GM23338 (cell line): ENCODE measurements at regions not wholly inside any gene's neighbourhood (a gene's known extent, or its start where the extent isn't known, plus 50 kb on each side); places are given as distances from the start of the nearest gene placed in this dataset.

Experiments used
- ATAC-seq: fragments of 200-7000 bp; cut with Tn5 transposase; 3 replicates; pipeline ENCODE4 v1.9.1; 2020
- DNase-seq: peaks from one replicate; pipeline ENCODE4 v3.0.0-alpha.2; 2015; ENCODE audit warnings: low spot score
- H2AFZ ChIP-seq: fragments of 200-600 bp; sonication (generic); 2 replicates; pipeline ENCODE4 v1.8.0; 2016; ENCODE audit warnings: antibody characterized with exemption, mild to moderate bottlenecking, moderate library complexity
- H3F3A ChIP-seq: fragments of 200-600 bp; sonication (generic); replicated peaks from 2 replicates; pipeline ENCODE4 v1.8.0; 2017; ENCODE audit warnings: antibody characterized with exemption, mixed run types, low read depth
- H3K27ac ChIP-seq: fragments of 200-600 bp; sonication (generic); 2 replicates; pipeline ENCODE4 v1.6.1; 2016; ENCODE audit warnings: low read depth
- H3K27me3 ChIP-seq: fragments of 200-600 bp; sonication (generic); 2 replicates; pipeline ENCODE4 v1.8.0; 2016; ENCODE audit warnings: mild to moderate bottlenecking, mixed run types, moderate library complexity; ENCODE audit not compliant: insufficient read depth
- H3K36me3 ChIP-seq: fragments of 200-600 bp; sonication (generic); 2 replicates; pipeline ENCODE4 v1.8.0; 2016; ENCODE audit warnings: mild to moderate bottlenecking; ENCODE audit not compliant: insufficient read depth
- H3K4me1 ChIP-seq: fragments of 200-600 bp; sonication (generic); 2 replicates; pipeline ENCODE4 v1.8.0; 2016; ENCODE audit warnings: mild to moderate bottlenecking, moderate library complexity; ENCODE audit not compliant: insufficient read depth
- H3K4me2 ChIP-seq: fragments of 200-600 bp; sonication (generic); 2 replicates; pipeline ENCODE4 v1.7.1; 2017; ENCODE audit warnings: mixed run types
- H3K4me3 ChIP-seq: fragments of 200-600 bp; sonication (generic); 2 replicates; pipeline ENCODE4 v1.6.1; 2016; ENCODE audit warnings: mixed run types
- H3K79me2 ChIP-seq: fragments of 200-600 bp; sonication (generic); replicated peaks from 2 replicates; pipeline ENCODE4 v1.8.0; 2017; ENCODE audit warnings: mild to moderate bottlenecking; ENCODE audit not compliant: insufficient read depth
- H3K9me2 ChIP-seq: fragments of 200-600 bp; sonication (generic); 2 replicates; pipeline ENCODE4 v1.8.0; 2017; ENCODE audit not compliant: insufficient read depth
- H4K20me1 ChIP-seq: fragments of 200-600 bp; sonication (generic); replicated peaks from 2 replicates; pipeline ENCODE4 v1.8.0; 2017; ENCODE audit warnings: mild to moderate bottlenecking; ENCODE audit not compliant: insufficient read depth
- H3K27ac Mint-ChIP-seq: 2 replicates; pipeline ENCODE4 v1.8.0; 2020; ENCODE audit warnings: inconsistent platforms, mild to moderate bottlenecking, moderate library complexity, mixed read lengths
- H3K27me3 Mint-ChIP-seq: 3 replicates; pipeline ENCODE4 v1.8.0; 2022; ENCODE audit warnings: low read depth, mild to moderate bottlenecking, moderate library complexity, mixed read lengths, inconsistent platforms; ENCODE audit not compliant: insufficient read depth, poor library complexity
- H3K36me3 Mint-ChIP-seq: 3 replicates; pipeline ENCODE4 v1.8.0; 2021; ENCODE audit warnings: low read depth, mild to moderate bottlenecking, inconsistent platforms, moderate library complexity, mixed read lengths
- H3K4me1 Mint-ChIP-seq: 3 replicates; pipeline ENCODE4 v1.8.0; 2020; ENCODE audit warnings: mild to moderate bottlenecking, inconsistent platforms, mixed read lengths
- H3K4me3 Mint-ChIP-seq: 3 replicates; pipeline ENCODE4 v1.8.0; 2021; ENCODE audit warnings: moderate library complexity, mild to moderate bottlenecking, inconsistent platforms, mixed read lengths
- H3K9me3 Mint-ChIP-seq: 3 replicates; pipeline ENCODE4 v1.8.0; 2020; ENCODE audit warnings: moderate library complexity, mild to moderate bottlenecking, inconsistent platforms, mixed read lengths
- CREB1 ChIP-seq: fragments of 250-450 bp; sonication (Bioruptor Pico); IDR thresholded peaks from 2 replicates; pipeline ENCODE4 v1.5.0; 2020; ENCODE audit warnings: low read depth, mild to moderate bottlenecking, moderate library complexity
- CTCF ChIP-seq, 2 experiments: fragments of 200-600 bp in 1 of 2; sonication (generic) in 1 of 2; conservative IDR thresholded peaks; 2 replicates each; pipeline versions ENCODE4 v1.5.1 to v1.6.1; 2016 to 2017; ENCODE audit warnings: antibody characterized with exemption in 2 of 2, low read depth in 2 of 2, mild to moderate bottlenecking in 2 of 2, moderate library complexity in 1 of 2
- ETS1 ChIP-seq: IDR thresholded peaks from 2 replicates; pipeline ENCODE4 v1.6.1; 2016; ENCODE audit warnings: antibody characterized with exemption
- EZH2 ChIP-seq: fragments of 200-600 bp; sonication (generic); IDR thresholded peaks from one replicate; pipeline ENCODE4 v1.8.0; 2017; ENCODE audit warnings: antibody characterized with exemption, mild to moderate bottlenecking, low read depth; ENCODE audit not compliant: unreplicated experiment
- EZH2phosphoT487 ChIP-seq: fragments of 200-600 bp; sonication (generic); IDR thresholded peaks from one replicate; pipeline ENCODE4 v1.8.1; 2018; ENCODE audit warnings: antibody characterized with exemption; ENCODE audit not compliant: unreplicated experiment
- NANOG ChIP-seq: IDR thresholded peaks from 2 replicates; pipeline ENCODE4 v1.6.1; 2016; ENCODE audit warnings: antibody characterized with exemption, borderline replicate concordance
- STAT1 ChIP-seq: IDR thresholded peaks from one replicate; pipeline ENCODE4 v1.6.1; 2016; ENCODE audit warnings: antibody characterized with exemption; ENCODE audit not compliant: unreplicated experiment
- ZNF331 ChIP-seq: fragments of 250-450 bp; sonication (Bioruptor Pico); IDR thresholded peaks from 2 replicates; pipeline ENCODE4 v1.5.0; 2020; ENCODE audit warnings: low read depth, mild to moderate bottlenecking, moderate library complexity
- ZNF462 ChIP-seq: fragments of 250-450 bp; sonication (Bioruptor Pico); IDR thresholded peaks from 2 replicates; pipeline ENCODE4 v1.5.0; 2020; ENCODE audit warnings: mild to moderate bottlenecking, moderate library complexity

GRCh38 chr3:40810813-40811212 lies 286.1 kb downstream of the ZNF621 start:
- no peak for TF ChIP-seq CTCF (conservative IDR thresholded peaks at IDR 0.05; ENCODE audit: low read depth in 2 of 2)
- TF ChIP-seq ETS1: no peak
- no peak for TF ChIP-seq ZNF331
- no peak for TF ChIP-seq STAT1
- no peak for TF ChIP-seq CREB1 (CRISPR knock-in tag)
- no peak for TF ChIP-seq EZH2
- Histone ChIP-seq H3F3A (no peaks in the 10 kb centered on the region), H3K36me3 (no peaks in the 10 kb centered on the region; the same call in 1 of the 2 replicates), H4K20me1 (no peaks in the 10 kb centered on the region), H3K27me3 (no peaks in the 10 kb centered on the region), H2AFZ (no peak overlapping the region), H3K27ac (no peak overlapping the region), H3K79me2 (no peaks in the 10 kb centered on the region), H3K4me3 (no peak overlapping the region), H3K4me1 (no peaks in the 10 kb centered on the region), H3K9me2 (no peaks in the 10 kb centered on the region), H3K4me2 (no peak overlapping the region)
- Mint-ChIP-seq H3K27ac (no peak overlapping the region), H3K4me3 (no peak overlapping the region), H3K9me3 (peaks cover 16% of the 10 kb centered on the region), H3K36me3 (peaks cover 5% of the 10 kb centered on the region; the same call in 1 of the 3 replicates), H3K4me1 (no peaks in the 10 kb centered on the region; the same call in 2 of the 3 replicates), H3K27me3 (no peaks in the 10 kb centered on the region)
- ATAC-seq (no peak), DNase-seq (no peak)

- no peak overlapping the region for H3K27ac ChIP-seq
- H3F3A ChIP-seq: no peaks in the 10 kb centered on the region
- H3K79me2 ChIP-seq: no peaks in the 10 kb centered on the region
- ATAC-seq (no peak), DNase-seq (no peak)
- Mint-ChIP-seq H3K27ac (no peak overlapping the region), H3K4me3 (no peak overlapping the region), H3K27me3 (no peaks in the 10 kb centered on the region), H3K4me1 (peaks cover 2% of the 10 kb centered on the region), H3K36me3 (no peaks in the 10 kb centered on the region), H3K9me3 (no peaks in the 10 kb centered on the region; the same call in 1 of the 3 replicates)
- no peak overlapping the region for H3K4me3 ChIP-seq
- H3K4me1 ChIP-seq: no peaks in the 10 kb centered on the region
- H3K36me3 ChIP-seq: no peaks in the 10 kb centered on the region
- H3K4me2 ChIP-seq: no peak overlapping the region
- no peaks in the 10 kb centered on the region for H3K27me3 ChIP-seq
- no peaks in the 10 kb centered on the region for H4K20me1 ChIP-seq
- no peak overlapping the region for H2AFZ ChIP-seq
- no peaks in the 10 kb centered on the region for H3K9me2 ChIP-seq
- TF ChIP-seq NANOG: no peak
- TF ChIP-seq CTCF (conservative IDR thresholded peaks at IDR 0.05; ENCODE audit: low read depth in 2 of 2): no peak
- no peak for TF ChIP-seq ETS1
- no peak for TF ChIP-seq ZNF331
- TF ChIP-seq EZH2: no peak
- TF ChIP-seq EZH2phosphoT487: no peak
- TF ChIP-seq ZNF462 (CRISPR knock-in tag): no peak
Measured at GRCh38 chr3:40817017-40817416, 292.3 kb downstream of the ZNF621 start.
